HUES48 (cell line): ENCODE measurements at regions not wholly inside any gene's neighbourhood (a gene's known extent, or its start where the extent isn't known, plus 50 kb on each side); places are given as distances from the start of the nearest gene placed in this dataset.

Experiments used
- H3K27ac ChIP-seq: one replicate; pipeline ENCODE4 v1.7.0; 2013; ENCODE audit warnings: low read depth, low read length, inconsistent platforms
- H3K27me3 ChIP-seq: 2 replicates; pipeline ENCODE4 v1.6.1; 2013; ENCODE audit warnings: mild to moderate bottlenecking, low read length; ENCODE audit not compliant: control insufficient read depth, insufficient read depth
- H3K36me3 ChIP-seq: 2 replicates; pipeline ENCODE4 v1.6.1; 2013; ENCODE audit warnings: low read length; ENCODE audit not compliant: control insufficient read depth, insufficient read depth
- H3K4me1 ChIP-seq: 2 replicates; pipeline ENCODE4 v1.6.1; 2013; ENCODE audit warnings: mild to moderate bottlenecking, low read length; ENCODE audit not compliant: control insufficient read depth, insufficient read depth
- H3K4me3 ChIP-seq: 2 replicates; pipeline ENCODE4 v1.5.1; 2013; ENCODE audit warnings: mild to moderate bottlenecking, low read depth, low read length
- H3K9ac ChIP-seq: 2 replicates; pipeline ENCODE4 v1.6.1; 2013; ENCODE audit warnings: mild to moderate bottlenecking, low read depth, low read length, moderate library complexity
- H3K9me3 ChIP-seq: 2 replicates; pipeline ENCODE4 v1.6.1; 2013; ENCODE audit warnings: low read length; ENCODE audit not compliant: control insufficient read depth, insufficient read depth

DNA sequence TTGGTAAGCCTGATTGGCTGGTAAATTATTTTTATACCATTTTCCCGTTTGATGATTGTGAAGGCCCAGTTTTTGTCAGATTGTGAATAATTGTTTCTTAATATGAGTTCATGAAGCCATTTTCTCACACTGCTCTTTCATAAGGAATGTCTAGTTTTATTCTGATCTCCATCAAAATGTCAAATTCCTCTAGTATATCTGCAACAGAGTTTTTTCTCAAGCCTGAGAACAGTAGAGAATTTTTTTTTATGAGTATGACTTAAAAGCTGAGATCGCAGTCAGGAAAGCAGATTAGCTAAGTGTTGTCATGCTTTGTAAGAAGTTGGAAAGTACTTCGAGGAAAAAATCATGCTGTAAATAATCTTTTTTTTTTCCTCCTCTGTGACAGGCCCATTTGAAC, 484.9 kb upstream of the ATP2B1 start:
- Histone ChIP-seq H3K4me3 (no peak overlapping the region), H3K27ac (no peak overlapping the region), H3K9me3 (no peaks in the 10 kb centered on the region), H3K36me3 (no peaks in the 10 kb centered on the region), H3K27me3 (no peaks in the 10 kb centered on the region), H3K9ac (no peak overlapping the region), H3K4me1 (no peaks in the 10 kb centered on the region)

- Histone ChIP-seq H3K4me3 (no peak overlapping the region), H3K4me1 (no peaks in the 10 kb centered on the region), H3K36me3 (no peaks in the 10 kb centered on the region), H3K9me3 (no peaks in the 10 kb centered on the region; the same call in 1 of the 2 replicates), H3K27me3 (no peaks in the 10 kb centered on the region), H3K27ac (no peak overlapping the region), H3K9ac (no peak overlapping the region)
Observed at GRCh38 chr12:90188857-90189256, 480.2 kb upstream of the ATP2B1 start.

DNA sequence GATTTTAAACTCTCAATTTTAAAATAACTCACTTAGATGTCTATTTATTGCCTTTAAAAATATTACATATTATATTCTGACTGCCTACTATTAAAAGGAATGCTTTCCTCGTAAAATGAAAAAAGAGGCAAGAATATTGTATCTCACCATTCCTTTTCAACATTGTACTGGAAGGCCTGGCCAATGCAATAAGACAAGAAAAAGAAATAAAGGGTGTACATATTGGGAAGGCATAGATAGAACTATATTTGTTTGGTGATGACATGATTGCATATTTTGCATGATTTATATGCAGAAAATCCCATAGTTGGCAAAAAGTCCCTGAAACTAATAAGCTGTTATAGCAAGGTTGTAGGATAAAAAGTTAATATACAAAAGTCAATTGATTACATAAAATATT, 474.6 kb upstream of the ATP2B1 start:
- H3K4me1 ChIP-seq = no peaks in the 10 kb centered on the region
- H3K9ac ChIP-seq = no peak overlapping the region
- H3K36me3 ChIP-seq = no peaks in the 10 kb centered on the region
- H3K27ac ChIP-seq = no peak overlapping the region
- H3K27me3 ChIP-seq = no peaks in the 10 kb centered on the region
- H3K9me3 ChIP-seq = peaks cover 8% of the 10 kb centered on the region; the same call in 1 of the 2 replicates
- no peak overlapping the region for H3K4me3 ChIP-seq

GRCh38 chr12:90181216-90181615, 472.6 kb upstream of the ATP2B1 start:
- peaks cover 8% of the 10 kb centered on the region; the same call in 1 of the 2 replicates for H3K9me3 ChIP-seq
- H3K4me3 ChIP-seq = no peak overlapping the region
- H3K36me3 ChIP-seq = no peaks in the 10 kb centered on the region
- no peaks in the 10 kb centered on the region for H3K4me1 ChIP-seq
- H3K27me3 ChIP-seq = no peaks in the 10 kb centered on the region
- no peak overlapping the region for H3K27ac ChIP-seq
- no peak overlapping the region for H3K9ac ChIP-seq

DNA sequence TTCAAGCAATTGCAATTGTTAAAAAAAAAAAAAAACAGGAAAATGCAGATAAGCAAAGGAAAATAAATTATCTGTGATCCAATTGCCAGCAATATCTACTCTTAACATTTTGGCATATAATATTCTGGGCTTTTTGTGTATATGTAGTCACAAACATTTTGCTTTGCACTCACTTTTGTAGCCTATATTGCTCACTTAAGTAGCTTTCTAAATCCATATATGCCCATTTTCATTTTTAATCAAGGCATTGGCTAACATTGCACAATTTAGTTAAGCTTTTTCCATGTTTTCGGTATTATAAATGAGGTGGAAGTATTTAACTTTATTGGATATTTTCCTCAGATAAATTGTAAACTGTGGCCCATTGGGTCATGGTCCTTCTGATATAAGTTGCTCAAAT, 466.3 kb upstream of the ATP2B1 start:
- Histone ChIP-seq H3K27me3 (no peaks in the 10 kb centered on the region), H3K4me3 (no peak overlapping the region), H3K27ac (no peak overlapping the region), H3K4me1 (no peaks in the 10 kb centered on the region), H3K9me3 (no peaks in the 10 kb centered on the region), H3K36me3 (no peaks in the 10 kb centered on the region), H3K9ac (no peak overlapping the region)

DNA sequence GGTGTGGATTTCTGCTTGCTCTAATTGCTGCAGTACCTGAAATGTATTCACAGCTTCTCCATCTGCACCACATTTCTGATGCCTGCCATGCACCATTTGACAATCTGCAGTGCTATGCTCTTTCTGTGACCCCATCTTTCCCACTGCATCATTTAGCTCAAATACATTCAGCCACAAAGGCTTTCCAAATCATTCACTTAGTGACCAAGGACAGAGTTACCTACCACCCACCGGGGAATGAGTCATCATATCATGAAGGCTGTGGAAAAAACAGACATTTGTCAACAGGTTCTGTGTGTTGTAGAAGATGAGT, 465.5 kb upstream of the ATP2B1 start:
- H3K9ac ChIP-seq = no peak overlapping the region
- no peaks in the 10 kb centered on the region for H3K9me3 ChIP-seq
- no peaks in the 10 kb centered on the region for H3K27me3 ChIP-seq
- no peaks in the 10 kb centered on the region for H3K36me3 ChIP-seq
- H3K4me1 ChIP-seq = no peaks in the 10 kb centered on the region
- no peak overlapping the region for H3K4me3 ChIP-seq
- H3K27ac ChIP-seq = no peak overlapping the region

DNA sequence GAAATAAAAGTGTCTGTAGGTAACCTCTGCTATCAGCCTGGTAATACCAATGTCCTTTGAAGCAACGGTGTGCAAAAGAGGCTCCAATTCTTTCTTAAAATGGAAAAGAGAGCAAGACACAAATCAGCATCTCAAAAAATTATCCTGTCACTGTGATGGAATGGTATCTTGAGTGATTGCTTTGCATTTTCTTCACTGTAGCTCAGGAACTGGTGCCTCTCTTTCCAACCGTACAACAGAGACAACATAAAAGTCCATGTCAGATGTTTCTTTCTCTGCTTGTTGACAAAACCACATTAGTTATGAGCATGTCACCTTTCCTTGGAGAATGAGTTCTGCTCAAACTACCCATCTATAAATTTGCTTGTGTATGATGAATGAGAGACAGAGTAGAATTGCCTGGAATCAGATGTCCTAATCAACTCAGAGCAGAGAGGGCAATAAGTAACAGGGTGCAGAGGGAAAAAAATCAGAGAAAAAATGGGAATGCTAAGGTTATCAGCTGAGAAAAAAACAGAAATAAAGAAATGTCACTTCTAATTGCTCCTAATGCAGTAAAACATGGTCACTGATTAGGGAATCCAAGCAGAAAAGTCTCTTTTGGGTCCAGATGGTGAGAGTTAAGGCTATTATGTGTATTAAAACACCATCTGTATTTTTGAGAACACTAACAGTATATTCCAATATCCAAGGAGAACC, 465.0 kb upstream of the ATP2B1 start:
- H3K27me3 ChIP-seq = no peaks in the 10 kb centered on the region
- H3K27ac ChIP-seq = no peak overlapping the region
- H3K9me3 ChIP-seq = no peaks in the 10 kb centered on the region
- H3K36me3 ChIP-seq = no peaks in the 10 kb centered on the region
- H3K4me3 ChIP-seq = no peak overlapping the region
- H3K9ac ChIP-seq = no peak overlapping the region
- H3K4me1 ChIP-seq = no peaks in the 10 kb centered on the region

DNA sequence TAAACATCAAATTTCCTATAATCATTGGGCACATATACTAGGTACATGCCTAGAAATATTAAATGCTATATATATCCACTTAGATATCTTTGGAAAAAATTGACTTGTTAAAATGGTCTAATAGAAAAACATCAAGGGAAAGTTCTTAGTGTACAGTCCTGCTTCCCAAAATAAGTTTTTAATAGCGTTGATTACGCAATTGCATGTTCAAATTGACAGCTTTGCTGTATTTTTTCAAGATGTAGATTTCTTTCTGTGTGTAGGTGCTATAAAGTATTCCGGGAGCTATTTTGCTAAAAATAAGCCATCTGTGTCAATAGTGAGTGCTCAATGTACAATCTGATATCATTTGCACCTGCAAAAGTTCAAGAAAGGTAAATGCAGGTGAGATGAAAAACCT, 463.9 kb upstream of the ATP2B1 start:
- no peaks in the 10 kb centered on the region for H3K27me3 ChIP-seq
- no peaks in the 10 kb centered on the region for H3K4me1 ChIP-seq
- H3K9me3 ChIP-seq = no peaks in the 10 kb centered on the region
- H3K4me3 ChIP-seq = no peak overlapping the region
- H3K9ac ChIP-seq = no peak overlapping the region
- H3K27ac ChIP-seq = no peak overlapping the region
- H3K36me3 ChIP-seq = no peaks in the 10 kb centered on the region

DNA sequence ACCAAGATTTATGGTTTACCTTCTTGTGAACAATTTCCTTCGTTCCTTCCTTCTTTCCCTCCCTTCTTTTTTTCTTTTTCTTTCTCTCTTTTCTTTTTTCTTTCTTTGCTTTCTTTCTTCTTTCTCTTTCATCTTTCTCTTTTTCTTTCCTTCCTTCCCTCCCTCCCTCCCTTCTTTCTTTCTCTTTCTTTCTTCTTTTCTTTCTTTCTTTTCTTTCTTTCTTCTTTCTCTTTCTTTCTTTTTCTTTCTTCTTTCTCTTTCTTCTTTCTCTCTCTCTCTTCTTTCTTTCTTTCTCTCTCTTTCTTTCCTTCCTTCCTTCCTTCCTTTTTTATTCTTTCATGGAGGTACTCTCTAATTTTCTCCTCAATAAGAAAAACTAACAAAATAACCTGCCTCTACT, 462.1 kb upstream of the ATP2B1 start:
- no peaks in the 10 kb centered on the region for H3K27me3 ChIP-seq
- H3K4me1 ChIP-seq = no peaks in the 10 kb centered on the region
- H3K4me3 ChIP-seq = no peak overlapping the region
- no peak overlapping the region for H3K27ac ChIP-seq
- H3K9ac ChIP-seq = no peak overlapping the region
- no peaks in the 10 kb centered on the region for H3K36me3 ChIP-seq
- H3K9me3 ChIP-seq = no peaks in the 10 kb centered on the region

DNA sequence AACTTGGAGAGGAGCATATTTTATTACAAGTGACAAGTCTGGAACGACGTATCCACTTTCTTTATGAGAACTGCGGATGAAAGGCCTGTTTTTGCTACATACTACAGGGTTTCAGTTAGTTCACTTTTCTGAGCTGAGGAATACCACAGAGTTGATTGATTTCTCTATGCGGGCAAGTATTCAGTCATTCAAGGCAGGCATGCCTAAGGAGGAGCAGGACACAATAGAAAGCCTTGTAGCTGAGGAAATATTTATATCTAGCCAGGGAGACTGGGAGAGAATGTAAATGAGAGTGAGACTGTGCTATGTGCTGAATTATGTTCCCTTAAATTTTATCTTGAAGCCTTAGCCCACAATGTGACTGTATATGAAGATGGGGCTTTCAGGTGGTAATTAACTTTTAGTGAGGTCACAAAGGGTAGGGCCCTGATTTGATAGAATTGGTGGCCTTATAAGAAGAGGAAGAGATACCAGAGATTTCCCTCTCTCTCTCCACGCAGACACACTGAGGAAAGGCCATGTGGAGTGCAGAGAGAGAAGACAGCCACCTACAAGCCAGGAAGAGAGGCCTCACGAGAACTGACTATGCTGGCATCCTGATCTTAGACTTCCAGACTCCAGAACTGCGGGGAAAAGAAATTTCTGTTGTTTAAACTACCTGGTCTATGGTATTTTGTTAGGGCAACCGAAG, 459.0 kb upstream of the ATP2B1 start:
- no peak overlapping the region for H3K9ac ChIP-seq
- H3K4me1 ChIP-seq = no peaks in the 10 kb centered on the region
- no peaks in the 10 kb centered on the region for H3K27me3 ChIP-seq
- no peak overlapping the region for H3K4me3 ChIP-seq
- no peaks in the 10 kb centered on the region for H3K36me3 ChIP-seq
- H3K9me3 ChIP-seq = no peaks in the 10 kb centered on the region
- no peak overlapping the region for H3K27ac ChIP-seq

DNA sequence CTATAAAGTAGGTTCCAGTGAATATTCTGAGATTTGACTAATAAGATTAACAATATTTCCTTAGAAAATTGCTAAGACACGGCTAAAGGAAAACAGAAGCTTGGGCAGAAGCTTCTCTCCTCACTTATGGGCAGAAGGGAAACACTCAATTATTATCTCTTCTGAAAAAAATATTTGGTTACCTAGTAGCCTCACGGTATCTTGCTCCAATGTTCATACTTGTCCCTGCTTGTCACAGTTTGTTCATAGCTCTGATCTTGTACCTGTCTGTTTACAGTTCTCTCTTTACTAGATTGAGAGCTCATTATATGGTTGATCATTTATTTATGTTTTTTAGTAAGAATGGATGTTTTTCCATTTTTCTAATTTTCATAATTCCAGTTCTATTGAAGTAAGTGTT, 458.0 kb upstream of the ATP2B1 start:
- Histone ChIP-seq H3K9me3 (no peaks in the 10 kb centered on the region), H3K9ac (no peak overlapping the region), H3K36me3 (no peaks in the 10 kb centered on the region), H3K27me3 (no peaks in the 10 kb centered on the region), H3K4me1 (no peaks in the 10 kb centered on the region), H3K4me3 (no peak overlapping the region), H3K27ac (no peak overlapping the region)
